IMR-90 (cell line): ENCODE measurements at regions not wholly inside any gene's neighbourhood (a gene's known extent, or its start where the extent isn't known, plus 50 kb on each side); places are given as distances from the start of the nearest gene placed in this dataset.

Experiments
- ATAC-seq: fragments of 200-7000 bp; cut with Tn5 transposase; 2 replicates; pipeline ENCODE4 v1.9.1; 2020; ENCODE audit warnings: low read depth, mild to moderate bottlenecking, moderate library complexity
- BruUV-seq: library from RNA; stranded (reverse); fragments of 400-500 nt; replicated peaks from 2 replicates; lab custom pipeline; 2021; lab: Mats Ljungman, UMichigan
- CTCF ChIA-PET: fragments of 300-600 bp; formaldehyde crosslinking; extraction: SDS; loops from one replicate; lab custom pipeline; 2021; ENCODE audit warnings: antibody characterized with exemption; lab: Yijun Ruan, JAX
- POLR2A ChIA-PET: fragments of 300-600 bp; sonication (Branson Sonifier 250); formaldehyde crosslinking; loops from one replicate; lab custom pipeline; 2022; ENCODE audit warnings: antibody characterized with exemption; ENCODE audit not compliant: unreplicated experiment; lab: Charles Lee
- DNase-seq: peaks from one replicate; pipeline ENCODE4 v3.0.0; 2013
- H2AFZ ChIP-seq: replicated peaks from 2 replicates; pipeline ENCODE3; 2013; ENCODE audit warnings: low read length, mild to moderate bottlenecking; ENCODE audit not compliant: poor library complexity
- H2AK5ac ChIP-seq: 2 replicates; pipeline ENCODE4 v1.6.1; 2013; ENCODE audit warnings: low read depth, low read length, inconsistent platforms
- H2AK9ac ChIP-seq: replicated peaks from 2 replicates; pipeline ENCODE3; 2013; ENCODE audit warnings: mild to moderate bottlenecking, low read depth, low read length, moderate library complexity; ENCODE audit not compliant: poor library complexity
- H2BK120ac ChIP-seq: 2 replicates; pipeline ENCODE4 v1.6.1; 2013; ENCODE audit warnings: low read depth, low read length, inconsistent platforms
- H2BK15ac ChIP-seq: 3 replicates; pipeline ENCODE4 v1.6.1; 2013; ENCODE audit warnings: low read depth, low read length, inconsistent platforms
- H2BK20ac ChIP-seq: 2 replicates; pipeline ENCODE4 v1.6.1; 2013; ENCODE audit warnings: low read depth, mild to moderate bottlenecking, inconsistent platforms, low read length, moderate library complexity
- H2BK5ac ChIP-seq: 2 replicates; pipeline ENCODE4 v1.6.1; 2013; ENCODE audit warnings: mild to moderate bottlenecking, low read depth, low read length, inconsistent platforms; ENCODE audit not compliant: poor library complexity, severe bottlenecking
- H3K14ac ChIP-seq: replicated peaks from 2 replicates; pipeline ENCODE4 v1.6.1; 2013; ENCODE audit warnings: low read depth, low read length, inconsistent platforms
- H3K18ac ChIP-seq: 2 replicates; pipeline ENCODE4 v1.6.1; 2013; ENCODE audit warnings: low read depth, low read length, control low read depth
- H3K23ac ChIP-seq: 2 replicates; pipeline ENCODE4 v1.6.1; 2013; ENCODE audit warnings: low read depth, low read length, inconsistent platforms
- H3K27ac ChIP-seq: 2 replicates; pipeline ENCODE4 v1.5.1; 2013; ENCODE audit warnings: mild to moderate bottlenecking, control low read depth, low read length; ENCODE audit not compliant: insufficient read depth
- H3K27me3 ChIP-seq: 2 replicates; pipeline ENCODE4 v1.6.1; 2013; ENCODE audit warnings: low read length; ENCODE audit not compliant: control insufficient read depth, insufficient read depth
- H3K36me3 ChIP-seq: 2 replicates; pipeline ENCODE4 v1.6.1; 2013; ENCODE audit warnings: low read length, mixed read lengths; ENCODE audit not compliant: control insufficient read depth, insufficient read depth
- H3K4ac ChIP-seq: 2 replicates; pipeline ENCODE4 v1.6.1; 2013; ENCODE audit warnings: low read depth, low read length, inconsistent platforms
- H3K4me1 ChIP-seq: 2 replicates; pipeline ENCODE4 v1.6.1; 2013; ENCODE audit warnings: low read length, mixed read lengths; ENCODE audit not compliant: control insufficient read depth, insufficient read depth
- H3K4me2 ChIP-seq: 2 replicates; pipeline ENCODE4 v1.6.1; 2013; ENCODE audit warnings: low read depth, mild to moderate bottlenecking, control low read depth, low read length, moderate library complexity
- H3K4me3 ChIP-seq: 2 replicates; pipeline ENCODE4 v1.5.1; 2013; ENCODE audit warnings: low read depth, mild to moderate bottlenecking, control low read depth, low read length, moderate library complexity; ENCODE audit not compliant: insufficient read depth
- H3K56ac ChIP-seq: 2 replicates; pipeline ENCODE4 v1.6.1; 2013; ENCODE audit warnings: low read length, inconsistent platforms; ENCODE audit not compliant: insufficient read depth; ENCODE audit errors: extremely low read depth
- H3K79me1 ChIP-seq, 2 experiments: 2 replicates each; pipeline ENCODE4 v1.6.1; 2013; ENCODE audit warnings: low read length in 2 of 2, inconsistent platforms in 1 of 2, low read depth in 1 of 2
- H3K9ac ChIP-seq: 2 replicates; pipeline ENCODE4 v1.6.1; 2013; ENCODE audit warnings: low read depth, low read length, control low read depth
- H3K9me1 ChIP-seq: 2 replicates; pipeline ENCODE4 v1.6.1; 2013; ENCODE audit warnings: low read length, inconsistent platforms; ENCODE audit not compliant: insufficient read depth
- H3K9me3 ChIP-seq: 2 replicates; pipeline ENCODE4 v1.6.1; 2013; ENCODE audit warnings: low read length; ENCODE audit not compliant: control insufficient read depth, insufficient read depth
- H4K20me1 ChIP-seq: 2 replicates; pipeline ENCODE4 v1.6.1; 2013; ENCODE audit warnings: low read length, inconsistent platforms; ENCODE audit not compliant: insufficient read depth
- H4K5ac ChIP-seq: 2 replicates; pipeline ENCODE4 v1.6.1; 2013; ENCODE audit warnings: mild to moderate bottlenecking, low read depth, low read length, control low read depth
- H4K8ac ChIP-seq, 2 experiments: 2 replicates each; pipeline ENCODE4 v1.6.1; 2013; ENCODE audit warnings: low read depth in 2 of 2, low read length in 2 of 2, control low read depth in 1 of 2, inconsistent platforms in 1 of 2
- H4K91ac ChIP-seq: 2 replicates; pipeline ENCODE4 v1.6.1; 2013; ENCODE audit warnings: low read depth, low read length, inconsistent platforms; ENCODE audit not compliant: insufficient read depth
- RFX5 ChIP-seq: IDR thresholded peaks from 2 replicates; pipeline ENCODE4 v1.8.0; 2012; ENCODE audit warnings: low read depth, mild to moderate bottlenecking, low read length, moderate library complexity
- WGBS, 2 experiments: methylation state at CpG; one replicate each; pipeline versions ENCODE4 v1.1.5 to v1.1.7; 2013; ENCODE audit warnings: missing lambda C conversion rate in 2 of 2; ENCODE audit not compliant: insufficient read length in 1 of 2; ENCODE audit errors: extremely low coverage in 2 of 2; 5-methylcytosine and 5-hydroxymethylcytosine counted together
- dilution Hi-C: fragments of 300-500 bp; cut with HindIII; formaldehyde crosslinking; loops from one replicate; pipeline ENCODE4 v1.14.3; 2018; ENCODE audit warnings: low sequenced_read_pairs; ENCODE audit not compliant: unreplicated experiment
- in situ Hi-C: fragments of 300-500 bp; cut with MboI; formaldehyde crosslinking; loops from 3 replicates; pipeline ENCODE4 v1.14.3; 2019; ENCODE audit warnings: low sequenced_read_pairs, inconsistent platforms, mixed read lengths
- intact Hi-C: fragments of 100-400 bp; cut with micrococcal nuclease; formaldehyde crosslinking; loops from 2 replicates; pipeline ENCODE4 v1.10.0; 2022

DNA sequence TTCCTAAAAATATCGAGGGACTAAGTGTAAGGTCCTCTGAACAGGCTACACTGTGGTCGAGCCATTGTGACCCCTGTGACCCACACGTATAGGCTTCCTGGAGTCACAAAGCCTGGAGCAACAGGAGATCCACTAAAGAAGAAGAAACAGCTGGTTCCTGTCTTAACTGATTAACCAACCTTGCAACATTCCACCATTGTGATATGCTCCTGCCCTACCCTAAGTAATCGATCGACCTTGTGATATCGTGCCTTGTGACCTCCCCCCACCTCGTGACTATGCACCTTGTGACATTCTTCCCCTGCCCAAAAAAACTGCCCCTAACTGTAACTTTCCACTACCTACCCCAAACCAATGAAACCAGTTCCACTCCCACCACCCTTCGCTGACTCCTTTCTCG is 304.6 kb upstream of the FAM78B start:
- no peaks in the 10 kb centered on the region for H3K4me1 ChIP-seq
- no peak overlapping the region for H3K18ac ChIP-seq
- H4K91ac ChIP-seq = no peak overlapping the region
- intact Hi-C loops (no loop called here), dilution Hi-C loops (no loop called here), in situ Hi-C loops (loop anchor here (10.0 kb wide), 1 partner anchor 583 kb away; no protein-coding TSS in a partner anchor)
- H3K9me3 ChIP-seq = no peaks in the 10 kb centered on the region
- H2BK15ac ChIP-seq = no peak overlapping the region
- no peak for ATAC-seq
- H2AK9ac ChIP-seq = no peak overlapping the region
- H3K79me1 ChIP-seq = no peaks in the 10 kb centered on the region
- no peak overlapping the region for H3K23ac ChIP-seq
- H2BK5ac ChIP-seq = no peak overlapping the region
- H2BK120ac ChIP-seq = no peak overlapping the region
- H2AFZ ChIP-seq = no peak overlapping the region
- no peak overlapping the region for H4K8ac ChIP-seq
- no peaks in the 10 kb centered on the region for H3K27me3 ChIP-seq
- TF ChIP-seq RFX5 = no peak
- H3K4me2 ChIP-seq = no peak overlapping the region
- no peak overlapping the region for H2AK5ac ChIP-seq
- H4K20me1 ChIP-seq = no peaks in the 10 kb centered on the region
- no peak overlapping the region for H3K56ac ChIP-seq
- no peaks in the 10 kb centered on the region for H3K36me3 ChIP-seq
- no peak overlapping the region for H3K27ac ChIP-seq
- DNase-seq = no peak
- H4K5ac ChIP-seq = no peak overlapping the region
- CTCF ChIA-PET = no interaction called here
- H3K4ac ChIP-seq = no peak overlapping the region
- H3K14ac ChIP-seq = no peak overlapping the region
- 46% methylated on average over 5 of the region's 9 CpGs; no CpG with 5 or more reads in 1 of the 2 experiments for WGBS, 2 experiments
- H3K4me3 ChIP-seq = no peak overlapping the region
- POLR2A ChIA-PET = no interaction called here
- H3K9me1 ChIP-seq = no peaks in the 10 kb centered on the region
- no peak overlapping the region for H2BK20ac ChIP-seq
- no peak overlapping the region for H3K9ac ChIP-seq
- BruUV-seq = no TSS peak
